SK-N-SH (cell line): ENCODE measurements at regions not wholly inside any gene's neighbourhood (a gene's known extent, or its start where the extent isn't known, plus 50 kb on each side); places are given as distances from the start of the nearest gene placed in this dataset.

Source experiments
- CTCF ChIA-PET: fragments of 300-600, 350-600 bp; formaldehyde crosslinking; extraction: SDS; loops from one replicate; lab custom pipeline; 2021; lab: Yijun Ruan, JAX
- POLR2A ChIA-PET: fragments of 350-600 bp; sonication (Branson Sonifier 250); formaldehyde crosslinking; extraction: SDS; loops from one replicate; lab custom pipeline; 2020; ENCODE audit warnings: antibody characterized with exemption, inconsistent platforms; lab: Yijun Ruan, JAX
- DNase-seq: peaks from one replicate; pipeline ENCODE4 v3.0.0; 2012
- H2AFZ ChIP-seq: fragments of 200-600 bp; sonication (generic); 2 replicates; pipeline ENCODE4 v1.8.1; 2016; ENCODE audit warnings: antibody characterized with exemption, mild to moderate bottlenecking, low read depth
- H3F3A ChIP-seq: fragments of 200-600 bp; sonication (generic); replicated peaks from 2 replicates; pipeline ENCODE3; 2016; ENCODE audit warnings: antibody characterized with exemption, mild to moderate bottlenecking; ENCODE audit not compliant: insufficient read depth
- H3K27ac ChIP-seq, 2 experiments: fragments of 200-500 bp in 1 of 2; fragments of 200-600 bp in 1 of 2; sonication (Bioruptor generic) in 1 of 2; sonication (generic), shearing (Covaris generic) in 1 of 2; 2 replicates each; pipeline versions ENCODE4 v1.5.1 to v1.6.1; 2014 to 2016; ENCODE audit warnings: low read depth in 2 of 2, inconsistent platforms in 1 of 2, low read length in 1 of 2, mild to moderate bottlenecking in 1 of 2, mixed read lengths in 1 of 2
- H3K27me3 ChIP-seq: fragments of 200-600 bp; sonication (generic), shearing (Covaris generic); 2 replicates; pipeline ENCODE4 v1.6.1; 2016; ENCODE audit warnings: mixed run types; ENCODE audit not compliant: insufficient read depth
- H3K36me3 ChIP-seq, 2 experiments: fragments of 200-500 bp in 1 of 2; fragments of 200-600 bp in 1 of 2; sonication (Bioruptor generic) in 1 of 2; sonication (generic) in 1 of 2; replicated peaks in 1 of 2; 2 replicates each; pipeline versions ENCODE3 to v1.5.1; 2014 to 2016; ENCODE audit warnings: low read length in 1 of 2, mild to moderate bottlenecking in 1 of 2; ENCODE audit not compliant: insufficient read depth in 2 of 2, control insufficient read depth in 1 of 2
- H3K4me1 ChIP-seq, 2 experiments: fragments of 200-500 bp in 1 of 2; fragments of 200-600 bp in 1 of 2; sonication (Bioruptor generic) in 1 of 2; sonication (generic), shearing (Covaris generic) in 1 of 2; 2 replicates each; pipeline versions ENCODE4 v1.5.1 to v1.6.1; 2014 to 2016; ENCODE audit warnings: low read depth in 1 of 2, low read length in 1 of 2, mixed run types in 1 of 2; ENCODE audit not compliant: insufficient read depth in 2 of 2, control insufficient read depth in 1 of 2
- H3K4me2 ChIP-seq: fragments of 200-600 bp; sonication (generic), shearing (Covaris generic); 2 replicates; pipeline ENCODE4 v1.6.1; 2017; ENCODE audit warnings: mixed run types
- H3K4me3 ChIP-seq, 2 experiments: fragments of 200-500 bp in 1 of 2; fragments of 200-600 bp in 1 of 2; sonication (Bioruptor generic) in 1 of 2; sonication (generic), shearing (Covaris generic) in 1 of 2; 2 replicates each; pipeline versions ENCODE4 v1.5.1 to v1.8.1; 2014 to 2016; ENCODE audit warnings: low read depth in 2 of 2, inconsistent platforms in 1 of 2, low read length in 1 of 2, mild to moderate bottlenecking in 1 of 2, mixed read lengths in 1 of 2, moderate library complexity in 1 of 2
- H3K79me2 ChIP-seq: fragments of 200-600 bp; sonication (generic); 2 replicates; pipeline ENCODE4 v1.8.1; 2017; ENCODE audit warnings: mild to moderate bottlenecking; ENCODE audit not compliant: insufficient read depth
- H3K9ac ChIP-seq: fragments of 200-600 bp; sonication (generic); 2 replicates; pipeline ENCODE4 v1.6.1; 2017; ENCODE audit warnings: mixed run types
- H3K9me2 ChIP-seq: fragments of 200-600 bp; sonication (generic); 2 replicates; pipeline ENCODE4 v1.6.1; 2017; ENCODE audit warnings: mixed run types
- H3K9me3 ChIP-seq: fragments of 200-600 bp; sonication (generic); 2 replicates; pipeline ENCODE4 v1.6.1; 2017; ENCODE audit warnings: mixed run types, mild to moderate bottlenecking, moderate library complexity
- H4K20me1 ChIP-seq: fragments of 200-600 bp; sonication (generic); 2 replicates; pipeline ENCODE4 v1.6.1; 2017; ENCODE audit warnings: mild to moderate bottlenecking, mixed run types; ENCODE audit not compliant: insufficient read depth
- ELF1 ChIP-seq: IDR thresholded peaks from 2 replicates; pipeline ENCODE4 v1.4.0; 2012
- FOXJ3 ChIP-seq: sonication (generic); formaldehyde crosslinking; IDR thresholded peaks from 2 replicates; pipeline ENCODE4 v1.5.1; 2020; ENCODE audit warnings: mild to moderate bottlenecking, missing genetic modification reagents
- FOXM1 ChIP-seq: IDR thresholded peaks from 2 replicates; pipeline ENCODE4 v1.4.0; 2012; ENCODE audit warnings: low read depth, mild to moderate bottlenecking
- GABPA ChIP-seq: IDR thresholded peaks from 2 replicates; pipeline ENCODE4 v1.4.0; 2012; ENCODE audit warnings: low read depth, mild to moderate bottlenecking
- IRF3 ChIP-seq: fragments of 150-350 bp; IDR thresholded peaks from 2 replicates; pipeline ENCODE4 v1.6.1; 2016; ENCODE audit warnings: mild to moderate bottlenecking, low read depth, low read length
- MEF2A ChIP-seq: IDR thresholded peaks from 2 replicates; pipeline ENCODE4 v1.4.0; 2012; ENCODE audit warnings: low read depth, borderline replicate concordance
- MXI1 ChIP-seq: IDR thresholded peaks from 2 replicates; pipeline ENCODE4 v1.6.1; 2012; ENCODE audit warnings: mild to moderate bottlenecking, low read depth, low read length, improper control_type of control experiment
- POLR2AphosphoS5 ChIP-seq: IDR thresholded peaks from 2 replicates; pipeline ENCODE4 v1.6.1; 2012; ENCODE audit warnings: low read depth, low read length
- RAD21 ChIP-seq: IDR thresholded peaks from 2 replicates; pipeline ENCODE4 v1.6.1; 2012; ENCODE audit warnings: mild to moderate bottlenecking, low read length
- RFX5 ChIP-seq: IDR thresholded peaks from 2 replicates; pipeline ENCODE4 v1.6.1; 2012; ENCODE audit warnings: mild to moderate bottlenecking, improper control_type of control experiment, low read length
- RXRA ChIP-seq: IDR thresholded peaks from 2 replicates; pipeline ENCODE4 v1.4.0; 2012; ENCODE audit warnings: low read depth, mild to moderate bottlenecking, borderline replicate concordance
- SMC3 ChIP-seq: IDR thresholded peaks from 2 replicates; pipeline ENCODE4 v1.6.1; 2012; ENCODE audit warnings: low read depth, low read length, improper control_type of control experiment
- TEAD4 ChIP-seq: IDR thresholded peaks from 2 replicates; pipeline ENCODE4 v1.4.0; 2012; ENCODE audit warnings: mild to moderate bottlenecking, borderline replicate concordance; ENCODE audit not compliant: insufficient read depth
- YY1 ChIP-seq: IDR thresholded peaks from 2 replicates; pipeline ENCODE4 v1.4.0; 2012; ENCODE audit warnings: low read depth, mild to moderate bottlenecking
- WGBS: methylation state at CpG from one replicate; pipeline ENCODE4 v1.1.6; 2017; ENCODE audit warnings: low lambda C conversion rate; 5-methylcytosine and 5-hydroxymethylcytosine counted together
- TF ChIP-seq, protein P1 (sequence below): fragments of 200-600 bp; sonication (generic); IDR thresholded peaks from 2 replicates; pipeline ENCODE4 v1.6.1; 2017; ENCODE audit warnings: antibody characterized with exemption, mild to moderate bottlenecking, moderate library complexity

GRCh38 chr12:104399740-104400612 is 56.8 kb upstream of the CHST11 start:
- no peaks in the 10 kb centered on the region for H3K4me1 ChIP-seq
- H3K9me3 ChIP-seq: no peaks in the 10 kb centered on the region
- H3K9ac ChIP-seq: no peak overlapping the region
- no peak for TF ChIP-seq ELF1
- no peak for TF ChIP-seq SMC3
- TF ChIP-seq GABPA: no peak
- TF ChIP-seq POLR2AphosphoS5: no peak
- TF ChIP-seq RAD21: no peak
- no peak for TF ChIP-seq FOXJ3 (CRISPR knock-in tag)
- TF ChIP-seq IRF3: no peak
- TF ChIP-seq YY1: no peak
- no peak for TF ChIP-seq RFX5
- TF ChIP-seq FOXM1: no peak
- ChIA-PET POLR2A (no interaction called here), CTCF (interaction anchor here (1.3 kb wide), 1 partner anchor 18 kb away, joined by 6 read pairs; no protein-coding TSS in a partner anchor)
- 74% methylated on average over 5 of the region's 5 CpGs for WGBS
- no peaks in the 10 kb centered on the region for H3K36me3 ChIP-seq
- H4K20me1 ChIP-seq: no peaks in the 10 kb centered on the region
- no peak overlapping the region for H3K4me2 ChIP-seq
- DNase-seq: no peak
- H2AFZ ChIP-seq: no peak overlapping the region
- no peaks in the 10 kb centered on the region for H3K27me3 ChIP-seq
- H3F3A ChIP-seq: no peaks in the 10 kb centered on the region
- no peak overlapping the region for H3K27ac ChIP-seq
- H3K9me2 ChIP-seq: no peaks in the 10 kb centered on the region
- H3K4me3 ChIP-seq: no peak overlapping the region
- H3K79me2 ChIP-seq: no peaks in the 10 kb centered on the region

DNA sequence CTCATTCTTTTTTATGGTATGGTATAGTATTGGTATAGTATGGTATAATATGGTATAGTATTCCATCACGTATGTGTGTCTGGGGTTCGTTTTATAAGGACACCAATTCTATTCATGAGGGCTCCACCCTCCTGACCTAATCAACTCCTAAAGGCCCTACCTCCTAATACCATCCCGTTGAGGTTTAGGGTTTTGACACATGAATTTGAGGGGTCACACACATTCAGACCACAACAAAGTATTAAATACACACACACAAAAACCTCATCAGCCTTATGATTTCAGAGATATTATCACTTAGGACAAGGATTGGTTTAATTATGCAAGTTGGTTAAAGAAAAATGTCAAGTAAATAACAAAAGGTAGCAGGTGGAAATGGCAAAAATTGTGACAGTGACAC is 54.1 kb upstream of the CHST11 start:
- Histone ChIP-seq H3K27ac (no peak overlapping the region), H3K36me3 (no peaks in the 10 kb centered on the region), H3K4me2 (no peak overlapping the region), H2AFZ (no peak overlapping the region), H3K4me1 (no peaks in the 10 kb centered on the region), H3K27me3 (no peaks in the 10 kb centered on the region), H3K4me3 (no peak overlapping the region), H3K9me2 (no peaks in the 10 kb centered on the region), H4K20me1 (no peaks in the 10 kb centered on the region), H3K9ac (no peak overlapping the region), H3K9me3 (no peaks in the 10 kb centered on the region), H3F3A (no peaks in the 10 kb centered on the region), H3K79me2 (no peaks in the 10 kb centered on the region)
- POLR2A ChIA-PET: no interaction called here
- DNase-seq: no peak
- TF ChIP-seq GABPA (no peak), RXRA (no peak), MEF2A (no peak), TEAD4 (no peak), MXI1 (no peak)
- TF ChIP-seq, protein P1, sequence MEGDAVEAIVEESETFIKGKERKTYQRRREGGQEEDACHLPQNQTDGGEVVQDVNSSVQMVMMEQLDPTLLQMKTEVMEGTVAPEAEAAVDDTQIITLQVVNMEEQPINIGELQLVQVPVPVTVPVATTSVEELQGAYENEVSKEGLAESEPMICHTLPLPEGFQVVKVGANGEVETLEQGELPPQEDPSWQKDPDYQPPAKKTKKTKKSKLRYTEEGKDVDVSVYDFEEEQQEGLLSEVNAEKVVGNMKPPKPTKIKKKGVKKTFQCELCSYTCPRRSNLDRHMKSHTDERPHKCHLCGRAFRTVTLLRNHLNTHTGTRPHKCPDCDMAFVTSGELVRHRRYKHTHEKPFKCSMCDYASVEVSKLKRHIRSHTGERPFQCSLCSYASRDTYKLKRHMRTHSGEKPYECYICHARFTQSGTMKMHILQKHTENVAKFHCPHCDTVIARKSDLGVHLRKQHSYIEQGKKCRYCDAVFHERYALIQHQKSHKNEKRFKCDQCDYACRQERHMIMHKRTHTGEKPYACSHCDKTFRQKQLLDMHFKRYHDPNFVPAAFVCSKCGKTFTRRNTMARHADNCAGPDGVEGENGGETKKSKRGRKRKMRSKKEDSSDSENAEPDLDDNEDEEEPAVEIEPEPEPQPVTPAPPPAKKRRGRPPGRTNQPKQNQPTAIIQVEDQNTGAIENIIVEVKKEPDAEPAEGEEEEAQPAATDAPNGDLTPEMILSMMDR: no peak
- WGBS: 63% methylated on average over 3 of the region's 3 CpGs
- CTCF ChIA-PET: interaction anchor here (0.8 to 1.0 kb wide), 3 partner anchors 20 to 22 kb away, joined by 3 to 5 read pairs (median 3); no protein-coding TSS in a partner anchor
